Omental fat pad (tissue), 3 donors: ENCODE measurements at regions not wholly inside any gene's neighbourhood (a gene's known extent, or its start where the extent isn't known, plus 50 kb on each side); places are given as distances from the start of the nearest gene placed in this dataset.

Experiments
- ATAC-seq: fragments of 150-250 bp; one replicate; pipeline ENCODE4 v1.9.1; 2016; ENCODE audit warnings: mild to moderate bottlenecking, moderate library complexity; ENCODE audit not compliant: low FRiP score
- DNase-seq: peaks from one replicate; pipeline ENCODE4 v3.0.0-alpha.2; 2019; ENCODE audit warnings: low spot score
- TF ChIP-seq, protein P1 (sequence below), 3 donors: fragments of 450-650 bp; IDR thresholded peaks; one replicate each; pipeline ENCODE4 v1.5.1; 2016 to 2017; ENCODE audit warnings: antibody characterized with exemption in 3 of 3, mild to moderate bottlenecking in 3 of 3, moderate library complexity in 2 of 3

DNA sequence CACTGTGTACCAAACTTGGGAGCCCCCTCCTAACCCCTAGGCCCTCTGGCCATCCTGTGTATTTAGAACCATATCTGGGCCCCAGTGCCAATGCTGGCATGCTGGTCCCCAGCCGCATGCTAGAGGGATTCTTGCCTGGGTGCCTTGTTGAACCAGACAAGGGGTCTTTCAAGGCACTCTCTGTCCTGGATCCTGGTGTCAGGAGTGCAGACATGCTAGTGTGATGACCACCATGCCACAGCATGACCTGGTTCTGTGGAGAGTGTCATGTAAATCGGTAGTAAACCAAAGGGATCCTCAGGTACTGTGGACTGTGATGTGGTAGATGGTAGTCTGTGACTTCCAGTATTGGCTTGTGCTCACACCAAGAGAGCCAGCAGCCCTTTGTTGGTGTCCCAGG lies 222.2 kb upstream of the PODXL start:
- DNase-seq = no peak
- TF ChIP-seq, protein P1, sequence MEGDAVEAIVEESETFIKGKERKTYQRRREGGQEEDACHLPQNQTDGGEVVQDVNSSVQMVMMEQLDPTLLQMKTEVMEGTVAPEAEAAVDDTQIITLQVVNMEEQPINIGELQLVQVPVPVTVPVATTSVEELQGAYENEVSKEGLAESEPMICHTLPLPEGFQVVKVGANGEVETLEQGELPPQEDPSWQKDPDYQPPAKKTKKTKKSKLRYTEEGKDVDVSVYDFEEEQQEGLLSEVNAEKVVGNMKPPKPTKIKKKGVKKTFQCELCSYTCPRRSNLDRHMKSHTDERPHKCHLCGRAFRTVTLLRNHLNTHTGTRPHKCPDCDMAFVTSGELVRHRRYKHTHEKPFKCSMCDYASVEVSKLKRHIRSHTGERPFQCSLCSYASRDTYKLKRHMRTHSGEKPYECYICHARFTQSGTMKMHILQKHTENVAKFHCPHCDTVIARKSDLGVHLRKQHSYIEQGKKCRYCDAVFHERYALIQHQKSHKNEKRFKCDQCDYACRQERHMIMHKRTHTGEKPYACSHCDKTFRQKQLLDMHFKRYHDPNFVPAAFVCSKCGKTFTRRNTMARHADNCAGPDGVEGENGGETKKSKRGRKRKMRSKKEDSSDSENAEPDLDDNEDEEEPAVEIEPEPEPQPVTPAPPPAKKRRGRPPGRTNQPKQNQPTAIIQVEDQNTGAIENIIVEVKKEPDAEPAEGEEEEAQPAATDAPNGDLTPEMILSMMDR (IDR thresholded peaks at IDR 0.05) = no peak
- no peak for ATAC-seq

DNA sequence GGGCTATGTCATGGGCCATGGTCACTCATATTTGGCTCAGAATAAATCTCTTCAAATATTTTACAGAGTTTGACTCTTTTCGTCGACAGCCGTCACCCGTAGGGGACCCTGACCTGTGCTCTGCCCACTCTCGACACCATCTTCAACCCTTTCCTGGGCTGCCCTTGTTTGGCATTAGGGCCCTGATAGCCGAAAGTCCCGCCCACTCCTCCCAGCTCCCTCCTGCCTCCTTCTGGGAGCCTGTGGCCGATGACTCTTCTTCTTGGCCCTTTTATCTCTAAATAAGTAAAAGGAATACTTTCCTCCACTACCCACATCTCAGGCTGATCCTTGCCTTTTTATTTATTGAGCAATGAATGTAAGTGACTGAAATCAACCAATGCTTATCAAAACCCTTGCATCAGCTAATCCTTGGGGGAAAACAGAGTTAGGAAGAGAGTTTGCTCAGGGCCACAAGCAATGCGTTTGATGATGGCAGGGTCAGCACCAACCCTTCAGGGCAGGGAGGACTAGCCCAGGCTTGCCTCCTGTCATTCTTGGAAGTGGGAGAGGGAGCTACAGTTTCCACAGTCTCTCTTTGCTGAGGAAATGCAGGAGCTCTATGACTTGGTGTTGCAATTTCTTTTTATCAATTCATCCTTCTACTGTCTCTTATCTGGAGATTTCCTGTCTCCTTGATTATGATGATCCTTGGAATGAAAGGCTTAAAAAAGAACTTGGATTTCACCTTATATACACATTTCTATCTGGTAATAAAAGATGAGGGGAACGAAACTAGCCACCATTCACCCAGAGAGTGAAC lies 218.2 kb upstream of the PODXL start:
- DNase-seq (no peak), ATAC-seq (no peak)
- TF ChIP-seq, protein P1 (IDR thresholded peaks at IDR 0.05) = no peak

DNA sequence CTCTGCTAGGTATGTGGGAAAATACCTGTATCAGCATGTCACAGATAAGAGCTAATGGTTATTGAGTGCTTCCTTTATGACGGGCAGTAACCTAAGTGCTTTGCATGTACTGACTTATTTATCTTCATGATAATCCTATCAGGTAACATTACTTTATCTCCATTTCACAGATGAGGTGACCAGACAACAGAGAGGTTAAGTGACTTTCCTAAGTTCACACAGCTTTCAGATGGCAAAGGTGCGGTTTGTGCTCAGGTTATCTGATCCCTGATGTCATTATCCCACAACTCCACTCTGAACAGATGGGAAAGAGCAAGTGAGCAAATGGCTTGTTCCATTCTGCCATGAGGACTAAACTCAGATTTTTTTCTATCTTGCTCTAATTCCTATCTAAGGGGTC lies 217.0 kb upstream of the PODXL start:
- TF ChIP-seq, protein P1 (IDR thresholded peaks at IDR 0.05) = no peak
- ATAC-seq = no peak
- DNase-seq = no peak

DNA sequence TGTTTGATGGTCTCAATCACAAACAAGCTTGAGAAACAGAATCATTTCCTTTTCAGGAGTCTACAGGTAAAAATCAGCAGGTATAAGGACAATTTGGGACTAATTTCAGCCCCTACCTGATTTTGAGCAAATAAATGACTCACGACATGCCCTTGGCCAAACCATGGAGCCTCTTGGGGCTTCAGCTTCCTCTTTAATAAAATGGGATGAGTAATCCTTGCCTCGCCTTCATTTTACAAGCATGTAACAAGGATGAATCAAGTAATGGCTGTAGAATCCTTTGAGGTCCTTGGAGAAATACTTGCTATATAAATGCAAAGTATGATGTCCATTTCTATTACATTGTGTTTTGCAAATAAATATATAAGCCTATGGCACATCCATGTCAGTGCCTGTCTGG lies 212.8 kb upstream of the PODXL start:
- TF ChIP-seq, protein P1 (IDR thresholded peaks at IDR 0.05) = no peak
- no peak for ATAC-seq
- DNase-seq = no peak

DNA sequence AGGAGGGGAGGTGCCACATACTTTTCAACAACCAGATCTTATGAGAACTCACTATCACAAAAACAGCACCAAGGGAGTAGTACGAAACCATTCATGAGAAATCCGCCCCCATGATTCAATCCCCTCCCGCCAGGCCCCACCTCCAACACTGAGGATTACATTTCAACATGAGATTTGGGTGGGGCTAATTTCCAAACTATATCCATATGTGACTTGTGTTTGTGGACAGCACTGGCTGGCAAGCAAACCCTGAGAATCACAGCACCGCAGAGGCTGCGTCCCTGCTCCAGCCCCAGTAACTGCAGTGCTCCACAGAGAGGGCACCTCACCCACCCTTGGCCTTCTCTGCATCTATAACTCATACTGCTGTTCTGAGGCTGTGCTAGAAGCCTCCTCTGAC lies 211.2 kb upstream of the PODXL start:
- ATAC-seq (no peak), DNase-seq (no peak)
- TF ChIP-seq, protein P1 (IDR thresholded peaks at IDR 0.05) = no peak

DNA sequence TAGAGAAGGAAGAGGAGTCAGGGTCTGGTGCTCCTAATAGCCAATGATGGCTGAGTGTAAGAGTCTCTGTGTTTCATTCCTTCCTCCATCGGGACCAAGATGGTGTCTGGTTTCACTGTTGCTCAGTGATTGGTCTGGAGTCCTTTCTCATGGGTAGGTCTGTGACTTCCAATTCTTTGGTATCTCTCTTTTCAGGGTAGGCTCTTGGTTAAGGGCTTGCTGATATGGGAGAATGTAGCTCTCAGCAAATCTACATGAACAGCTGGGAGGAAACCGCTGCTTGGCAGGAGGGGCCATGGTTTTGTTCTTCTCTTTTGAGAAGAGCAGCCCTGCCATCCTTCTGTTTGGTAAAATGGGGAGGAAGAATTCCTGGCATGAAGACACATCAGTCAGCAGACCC lies 209.1 kb upstream of the PODXL start:
- TF ChIP-seq, protein P1 (IDR thresholded peaks at IDR 0.05) = no peak
- DNase-seq = no peak
- no peak for ATAC-seq

DNA sequence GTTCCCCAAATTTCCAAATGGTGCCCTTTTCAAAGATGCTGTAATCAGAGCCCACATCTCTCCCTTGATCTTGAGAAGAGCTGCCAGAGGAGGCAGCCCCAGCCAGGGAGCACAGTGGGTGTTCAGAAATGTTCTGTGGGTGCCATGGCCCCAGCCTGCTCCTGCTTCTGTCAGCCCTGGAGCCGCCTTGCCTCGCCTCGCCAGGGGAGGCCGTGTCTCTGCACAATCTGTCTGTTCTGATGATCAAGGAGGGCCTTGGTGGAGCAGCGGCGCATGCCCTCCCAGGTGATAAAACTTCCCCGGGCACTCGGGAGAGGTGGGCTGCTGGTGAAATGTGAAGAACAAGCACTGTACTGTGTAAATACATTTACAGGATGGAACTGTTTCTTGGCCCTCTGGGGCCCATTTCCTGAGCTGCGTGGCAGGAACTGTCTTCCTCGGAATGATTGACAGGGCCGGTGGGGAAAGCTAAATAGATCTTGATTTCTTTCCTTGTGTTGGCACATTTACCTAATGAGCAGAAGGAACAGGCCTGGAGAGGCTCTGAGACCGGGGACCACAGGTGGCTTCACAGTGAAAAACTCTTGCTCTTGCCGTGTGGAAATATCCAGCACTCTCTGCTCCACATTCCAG lies 207.8 kb upstream of the PODXL start:
- ATAC-seq (no peak), DNase-seq (no peak)
- TF ChIP-seq, protein P1 (IDR thresholded peaks at IDR 0.05) = no peak
